ENCODE measurements at regions not wholly inside any gene's neighbourhood (a gene's known extent, or its start where the extent isn't known, plus 50 kb on each side); places are given as distances from the start of the nearest gene placed in this dataset.

DNA sequence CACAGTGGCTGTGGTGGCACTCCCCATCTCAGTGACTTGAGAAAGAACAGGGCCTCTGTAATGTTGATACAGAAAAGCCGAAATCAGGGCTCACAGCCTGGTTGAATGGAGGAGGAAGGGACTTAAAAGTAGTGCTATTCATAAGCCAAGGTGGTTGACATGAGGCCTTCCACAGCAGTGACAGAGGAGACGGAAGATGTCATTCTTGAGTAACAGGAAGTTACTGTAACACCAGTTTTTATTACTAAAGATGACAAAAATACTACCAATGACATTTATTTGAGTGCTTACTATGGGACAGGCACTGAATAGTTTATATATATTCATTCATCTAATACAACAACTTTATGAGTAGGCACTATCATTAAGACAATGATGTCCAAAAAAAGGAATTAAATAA lies 52.8 kb upstream of the GNG12 start:
- H3K4me3 ChIP-seq (ENCODE audit: low read depth, low read length), result no peak overlapping the region
- ChIA-PET CTCF (no interaction called here), POLR2A (no interaction called here)
- Mint-ChIP-seq H3K27ac (ENCODE audit: unreplicated experiment) (no peak overlapping the region), H3K36me3 (ENCODE audit: insufficient read depth, unreplicated experiment) (no peaks in the 10 kb centered on the region), H3K4me1 (ENCODE audit: low read depth, unreplicated experiment) (no peaks in the 10 kb centered on the region), H3K9me3 (ENCODE audit: unreplicated experiment) (no peaks in the 10 kb centered on the region), H3K27me3 (ENCODE audit: insufficient read depth, unreplicated experiment) (peaks cover 7% of the 10 kb centered on the region), H3K4me3 (ENCODE audit: unreplicated experiment) (no peak overlapping the region)
- no peaks in the 10 kb centered on the region for H3K36me3 ChIP-seq (ENCODE audit: control insufficient read depth, insufficient read depth, low read length)
- BruUV-seq (replicated peaks), result no TSS peak
- intact Hi-C loops (cut with micrococcal nuclease; ENCODE audit: unreplicated experiment), result no loop called here
- TF ChIP-seq, protein P1, sequence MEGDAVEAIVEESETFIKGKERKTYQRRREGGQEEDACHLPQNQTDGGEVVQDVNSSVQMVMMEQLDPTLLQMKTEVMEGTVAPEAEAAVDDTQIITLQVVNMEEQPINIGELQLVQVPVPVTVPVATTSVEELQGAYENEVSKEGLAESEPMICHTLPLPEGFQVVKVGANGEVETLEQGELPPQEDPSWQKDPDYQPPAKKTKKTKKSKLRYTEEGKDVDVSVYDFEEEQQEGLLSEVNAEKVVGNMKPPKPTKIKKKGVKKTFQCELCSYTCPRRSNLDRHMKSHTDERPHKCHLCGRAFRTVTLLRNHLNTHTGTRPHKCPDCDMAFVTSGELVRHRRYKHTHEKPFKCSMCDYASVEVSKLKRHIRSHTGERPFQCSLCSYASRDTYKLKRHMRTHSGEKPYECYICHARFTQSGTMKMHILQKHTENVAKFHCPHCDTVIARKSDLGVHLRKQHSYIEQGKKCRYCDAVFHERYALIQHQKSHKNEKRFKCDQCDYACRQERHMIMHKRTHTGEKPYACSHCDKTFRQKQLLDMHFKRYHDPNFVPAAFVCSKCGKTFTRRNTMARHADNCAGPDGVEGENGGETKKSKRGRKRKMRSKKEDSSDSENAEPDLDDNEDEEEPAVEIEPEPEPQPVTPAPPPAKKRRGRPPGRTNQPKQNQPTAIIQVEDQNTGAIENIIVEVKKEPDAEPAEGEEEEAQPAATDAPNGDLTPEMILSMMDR (IDR thresholded peaks at IDR 0.05; ENCODE audit: insufficient read depth in 1 of 2, low read depth in 1 of 2, low read length in 1 of 2, severe bottlenecking in 1 of 2, unreplicated experiment in 1 of 2), result no peak
- no peaks in the 10 kb centered on the region for H3K27me3 ChIP-seq (replicated peaks; ENCODE audit: control insufficient read depth, insufficient read depth, low read length)
- no peaks in the 10 kb centered on the region for H3K9me3 ChIP-seq
- no peak for DNase-seq
- H3K4me1 ChIP-seq, result no peaks in the 10 kb centered on the region

DNA sequence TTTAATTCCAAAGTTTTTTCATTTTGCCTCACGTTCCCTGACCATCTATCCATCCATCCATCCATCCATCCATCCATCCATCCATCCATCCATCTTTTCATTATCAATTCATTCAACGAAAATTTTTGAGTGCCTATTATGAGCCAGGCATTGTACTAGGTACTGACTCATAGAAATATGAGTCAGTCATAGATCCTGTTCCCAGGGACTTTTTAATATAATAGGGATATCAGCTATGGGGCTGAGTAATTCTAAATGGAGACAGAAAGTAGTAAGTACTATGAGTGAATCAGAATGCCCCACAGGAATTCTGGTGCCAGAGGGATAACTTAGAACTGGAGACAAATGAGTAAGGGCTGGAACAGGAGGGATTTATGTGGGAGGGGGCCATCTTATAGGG lies 49.8 kb upstream of the GNG12 start:
- Mint-ChIP-seq H3K9me3 (ENCODE audit: unreplicated experiment) (no peaks in the 10 kb centered on the region), H3K36me3 (ENCODE audit: insufficient read depth, unreplicated experiment) (no peaks in the 10 kb centered on the region), H3K27me3 (ENCODE audit: insufficient read depth, unreplicated experiment) (peaks cover 7% of the 10 kb centered on the region), H3K4me3 (ENCODE audit: unreplicated experiment) (no peak overlapping the region), H3K27ac (ENCODE audit: unreplicated experiment) (no peak overlapping the region), H3K4me1 (ENCODE audit: low read depth, unreplicated experiment) (no peaks in the 10 kb centered on the region)
- ChIA-PET POLR2A (no interaction called here), CTCF (no interaction called here)
- H3K36me3 ChIP-seq (ENCODE audit: control insufficient read depth, insufficient read depth, low read length), result no peaks in the 10 kb centered on the region
- H3K9me3 ChIP-seq, result no peaks in the 10 kb centered on the region
- intact Hi-C loops (cut with micrococcal nuclease; ENCODE audit: unreplicated experiment), result no loop called here
- no peak overlapping the region for H3K4me3 ChIP-seq (ENCODE audit: low read depth, low read length)
- H3K27me3 ChIP-seq (replicated peaks; ENCODE audit: control insufficient read depth, insufficient read depth, low read length), result no peaks in the 10 kb centered on the region
- DNase-seq, result no peak
- TF ChIP-seq, protein P1 (IDR thresholded peaks at IDR 0.05; ENCODE audit: insufficient read depth in 1 of 2, low read depth in 1 of 2, low read length in 1 of 2, severe bottlenecking in 1 of 2, unreplicated experiment in 1 of 2), result no peak
- H3K4me1 ChIP-seq, result no peaks in the 10 kb centered on the region
- BruUV-seq (replicated peaks), result no TSS peak
